SK-N-SH (cell line): ENCODE measurements at regions not wholly inside any gene's neighbourhood (a gene's known extent, or its start where the extent isn't known, plus 50 kb on each side); places are given as distances from the start of the nearest gene placed in this dataset.

ENCODE experiments used
- CTCF ChIA-PET: fragments of 300-600, 350-600 bp; formaldehyde crosslinking; extraction: SDS; loops from one replicate; lab custom pipeline; 2021; lab: Yijun Ruan, JAX
- POLR2A ChIA-PET: fragments of 350-600 bp; sonication (Branson Sonifier 250); formaldehyde crosslinking; extraction: SDS; loops from one replicate; lab custom pipeline; 2020; ENCODE audit warnings: antibody characterized with exemption, inconsistent platforms; lab: Yijun Ruan, JAX
- DNase-seq: peaks from one replicate; pipeline ENCODE4 v3.0.0; 2012
- H2AFZ ChIP-seq: fragments of 200-600 bp; sonication (generic); 2 replicates; pipeline ENCODE4 v1.8.1; 2016; ENCODE audit warnings: antibody characterized with exemption, mild to moderate bottlenecking, low read depth
- H3F3A ChIP-seq: fragments of 200-600 bp; sonication (generic); replicated peaks from 2 replicates; pipeline ENCODE3; 2016; ENCODE audit warnings: antibody characterized with exemption, mild to moderate bottlenecking; ENCODE audit not compliant: insufficient read depth
- H3K27ac ChIP-seq, 2 experiments: fragments of 200-500 bp in 1 of 2; fragments of 200-600 bp in 1 of 2; sonication (Bioruptor generic) in 1 of 2; sonication (generic), shearing (Covaris generic) in 1 of 2; 2 replicates each; pipeline versions ENCODE4 v1.5.1 to v1.6.1; 2014 to 2016; ENCODE audit warnings: low read depth in 2 of 2, inconsistent platforms in 1 of 2, low read length in 1 of 2, mild to moderate bottlenecking in 1 of 2, mixed read lengths in 1 of 2
- H3K27me3 ChIP-seq: fragments of 200-600 bp; sonication (generic), shearing (Covaris generic); 2 replicates; pipeline ENCODE4 v1.6.1; 2016; ENCODE audit warnings: mixed run types; ENCODE audit not compliant: insufficient read depth
- H3K36me3 ChIP-seq, 2 experiments: fragments of 200-500 bp in 1 of 2; fragments of 200-600 bp in 1 of 2; sonication (Bioruptor generic) in 1 of 2; sonication (generic) in 1 of 2; replicated peaks in 1 of 2; 2 replicates each; pipeline versions ENCODE3 to v1.5.1; 2014 to 2016; ENCODE audit warnings: low read length in 1 of 2, mild to moderate bottlenecking in 1 of 2; ENCODE audit not compliant: insufficient read depth in 2 of 2, control insufficient read depth in 1 of 2
- H3K4me1 ChIP-seq, 2 experiments: fragments of 200-500 bp in 1 of 2; fragments of 200-600 bp in 1 of 2; sonication (Bioruptor generic) in 1 of 2; sonication (generic), shearing (Covaris generic) in 1 of 2; 2 replicates each; pipeline versions ENCODE4 v1.5.1 to v1.6.1; 2014 to 2016; ENCODE audit warnings: low read depth in 1 of 2, low read length in 1 of 2, mixed run types in 1 of 2; ENCODE audit not compliant: insufficient read depth in 2 of 2, control insufficient read depth in 1 of 2
- H3K4me2 ChIP-seq: fragments of 200-600 bp; sonication (generic), shearing (Covaris generic); 2 replicates; pipeline ENCODE4 v1.6.1; 2017; ENCODE audit warnings: mixed run types
- H3K4me3 ChIP-seq, 2 experiments: fragments of 200-500 bp in 1 of 2; fragments of 200-600 bp in 1 of 2; sonication (Bioruptor generic) in 1 of 2; sonication (generic), shearing (Covaris generic) in 1 of 2; 2 replicates each; pipeline versions ENCODE4 v1.5.1 to v1.8.1; 2014 to 2016; ENCODE audit warnings: low read depth in 2 of 2, inconsistent platforms in 1 of 2, low read length in 1 of 2, mild to moderate bottlenecking in 1 of 2, mixed read lengths in 1 of 2, moderate library complexity in 1 of 2
- H3K79me2 ChIP-seq: fragments of 200-600 bp; sonication (generic); 2 replicates; pipeline ENCODE4 v1.8.1; 2017; ENCODE audit warnings: mild to moderate bottlenecking; ENCODE audit not compliant: insufficient read depth
- H3K9ac ChIP-seq: fragments of 200-600 bp; sonication (generic); 2 replicates; pipeline ENCODE4 v1.6.1; 2017; ENCODE audit warnings: mixed run types
- H3K9me2 ChIP-seq: fragments of 200-600 bp; sonication (generic); 2 replicates; pipeline ENCODE4 v1.6.1; 2017; ENCODE audit warnings: mixed run types
- H3K9me3 ChIP-seq: fragments of 200-600 bp; sonication (generic); 2 replicates; pipeline ENCODE4 v1.6.1; 2017; ENCODE audit warnings: mixed run types, mild to moderate bottlenecking, moderate library complexity
- H4K20me1 ChIP-seq: fragments of 200-600 bp; sonication (generic); 2 replicates; pipeline ENCODE4 v1.6.1; 2017; ENCODE audit warnings: mild to moderate bottlenecking, mixed run types; ENCODE audit not compliant: insufficient read depth
- CHD2 ChIP-seq: fragments of 150-350 bp; IDR thresholded peaks from 2 replicates; pipeline ENCODE4 v1.6.1; 2018; ENCODE audit warnings: low read length; ENCODE audit not compliant: partially characterized antibody
- EZH2phosphoT487 ChIP-seq: fragments of 200-600 bp; sonication (generic); IDR thresholded peaks from 2 replicates; pipeline ENCODE4 v1.6.1; 2017; ENCODE audit warnings: low read depth, mixed run types, mild to moderate bottlenecking, antibody characterized with exemption, moderate library complexity, borderline replicate concordance
- FOSL2 ChIP-seq: IDR thresholded peaks from 2 replicates; pipeline ENCODE4 v1.4.0; 2012; ENCODE audit warnings: low read depth, mild to moderate bottlenecking, moderate library complexity, borderline replicate concordance
- GATA2 ChIP-seq: sonication (generic); formaldehyde crosslinking; IDR thresholded peaks from 2 replicates; pipeline ENCODE4 v1.5.0; 2020; ENCODE audit warnings: mild to moderate bottlenecking, missing genetic modification reagents
- JUND ChIP-seq: IDR thresholded peaks from 2 replicates; pipeline ENCODE4 v1.4.0; 2012
- MEF2A ChIP-seq: IDR thresholded peaks from 2 replicates; pipeline ENCODE4 v1.4.0; 2012; ENCODE audit warnings: low read depth, borderline replicate concordance
- NFIC ChIP-seq: IDR thresholded peaks from 2 replicates; pipeline ENCODE4 v1.4.0; 2012; ENCODE audit warnings: borderline replicate concordance
- POLR2AphosphoS5 ChIP-seq: IDR thresholded peaks from 2 replicates; pipeline ENCODE4 v1.6.1; 2012; ENCODE audit warnings: low read depth, low read length
- RCOR1 ChIP-seq: fragments of 150-350 bp; IDR thresholded peaks from 2 replicates; pipeline ENCODE4 v1.6.1; 2017; ENCODE audit warnings: antibody characterized with exemption, low read length
- RFX5 ChIP-seq: IDR thresholded peaks from 2 replicates; pipeline ENCODE4 v1.6.1; 2012; ENCODE audit warnings: mild to moderate bottlenecking, improper control_type of control experiment, low read length
- SMC3 ChIP-seq: IDR thresholded peaks from 2 replicates; pipeline ENCODE4 v1.6.1; 2012; ENCODE audit warnings: low read depth, low read length, improper control_type of control experiment
- TAF1 ChIP-seq: IDR thresholded peaks from 2 replicates; pipeline ENCODE4 v1.6.1; 2012; ENCODE audit warnings: low read depth, mild to moderate bottlenecking, low read length, moderate library complexity, borderline replicate concordance
- TEAD4 ChIP-seq: IDR thresholded peaks from 2 replicates; pipeline ENCODE4 v1.4.0; 2012; ENCODE audit warnings: mild to moderate bottlenecking, borderline replicate concordance; ENCODE audit not compliant: insufficient read depth
- YY1 ChIP-seq: IDR thresholded peaks from 2 replicates; pipeline ENCODE4 v1.4.0; 2012; ENCODE audit warnings: low read depth, mild to moderate bottlenecking
- WGBS: methylation state at CpG from one replicate; pipeline ENCODE4 v1.1.6; 2017; ENCODE audit warnings: low lambda C conversion rate; 5-methylcytosine and 5-hydroxymethylcytosine counted together
- TF ChIP-seq, protein P1 (sequence below): IDR thresholded peaks from 2 replicates; pipeline ENCODE4 v1.6.1; 2012; ENCODE audit warnings: mild to moderate bottlenecking, low read depth, low read length, moderate library complexity
- TF ChIP-seq, protein P2 (sequence below): IDR thresholded peaks from 2 replicates; pipeline ENCODE4 v1.4.0; 2012; ENCODE audit warnings: low read depth, borderline replicate concordance
- TF ChIP-seq, protein P3 (sequence below): IDR thresholded peaks from 2 replicates; pipeline ENCODE4 v1.4.0; 2012; ENCODE audit warnings: low read depth

DNA sequence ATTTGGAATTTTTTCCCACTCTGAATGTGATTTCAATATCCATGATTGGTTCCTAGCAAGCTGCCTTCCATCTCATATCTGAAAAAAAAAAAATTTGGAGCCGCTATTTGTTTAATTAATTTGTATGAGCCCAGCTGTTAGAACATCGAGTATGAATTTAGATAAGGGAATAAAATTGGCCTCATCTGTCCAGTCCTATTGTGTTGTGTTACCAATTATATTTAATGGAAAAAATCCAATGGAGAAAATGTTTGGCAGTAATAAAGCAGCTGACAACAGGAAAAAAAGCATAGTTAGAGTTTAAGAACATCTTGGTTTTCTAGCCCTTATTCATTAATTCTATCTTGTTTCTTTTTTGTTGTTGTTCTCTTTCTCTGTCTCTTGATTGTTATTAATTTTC lies 735.6 kb upstream of the RIOK2 start (continued):
- TF ChIP-seq MEF2A = no peak
- TF ChIP-seq, protein P1, sequence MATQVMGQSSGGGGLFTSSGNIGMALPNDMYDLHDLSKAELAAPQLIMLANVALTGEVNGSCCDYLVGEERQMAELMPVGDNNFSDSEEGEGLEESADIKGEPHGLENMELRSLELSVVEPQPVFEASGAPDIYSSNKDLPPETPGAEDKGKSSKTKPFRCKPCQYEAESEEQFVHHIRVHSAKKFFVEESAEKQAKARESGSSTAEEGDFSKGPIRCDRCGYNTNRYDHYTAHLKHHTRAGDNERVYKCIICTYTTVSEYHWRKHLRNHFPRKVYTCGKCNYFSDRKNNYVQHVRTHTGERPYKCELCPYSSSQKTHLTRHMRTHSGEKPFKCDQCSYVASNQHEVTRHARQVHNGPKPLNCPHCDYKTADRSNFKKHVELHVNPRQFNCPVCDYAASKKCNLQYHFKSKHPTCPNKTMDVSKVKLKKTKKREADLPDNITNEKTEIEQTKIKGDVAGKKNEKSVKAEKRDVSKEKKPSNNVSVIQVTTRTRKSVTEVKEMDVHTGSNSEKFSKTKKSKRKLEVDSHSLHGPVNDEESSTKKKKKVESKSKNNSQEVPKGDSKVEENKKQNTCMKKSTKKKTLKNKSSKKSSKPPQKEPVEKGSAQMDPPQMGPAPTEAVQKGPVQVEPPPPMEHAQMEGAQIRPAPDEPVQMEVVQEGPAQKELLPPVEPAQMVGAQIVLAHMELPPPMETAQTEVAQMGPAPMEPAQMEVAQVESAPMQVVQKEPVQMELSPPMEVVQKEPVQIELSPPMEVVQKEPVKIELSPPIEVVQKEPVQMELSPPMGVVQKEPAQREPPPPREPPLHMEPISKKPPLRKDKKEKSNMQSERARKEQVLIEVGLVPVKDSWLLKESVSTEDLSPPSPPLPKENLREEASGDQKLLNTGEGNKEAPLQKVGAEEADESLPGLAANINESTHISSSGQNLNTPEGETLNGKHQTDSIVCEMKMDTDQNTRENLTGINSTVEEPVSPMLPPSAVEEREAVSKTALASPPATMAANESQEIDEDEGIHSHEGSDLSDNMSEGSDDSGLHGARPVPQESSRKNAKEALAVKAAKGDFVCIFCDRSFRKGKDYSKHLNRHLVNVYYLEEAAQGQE = no peak
- no peak for TF ChIP-seq POLR2AphosphoS5
- no peak for TF ChIP-seq EZH2phosphoT487
- TF ChIP-seq JUND = no peak
- no peak for TF ChIP-seq FOSL2

DNA sequence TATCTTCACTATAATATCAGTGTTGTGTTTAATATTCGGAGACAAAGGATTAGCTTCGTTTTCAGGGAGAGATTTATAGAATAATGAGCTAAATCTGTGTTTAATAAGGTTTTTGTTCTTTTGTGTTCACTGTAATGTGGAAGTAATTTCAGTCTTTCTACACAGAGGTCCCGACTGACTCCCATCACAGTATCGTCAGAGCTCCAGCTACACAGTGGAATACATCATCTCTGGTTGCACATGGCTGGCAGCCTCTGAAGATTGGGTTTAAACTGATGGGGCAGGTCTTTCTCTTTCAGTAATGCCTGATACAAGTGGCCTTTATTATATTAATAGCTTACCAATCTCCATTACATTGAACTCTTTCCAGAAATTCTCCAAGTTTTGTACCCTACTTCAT lies 736.7 kb upstream of the RIOK2 start:
- Histone ChIP-seq H3K27ac (no peak overlapping the region), H3K4me2 (no peak overlapping the region), H3K4me1 (no peaks in the 10 kb centered on the region; a peak in 1 of 4 replicates), H3K9me2 (no peaks in the 10 kb centered on the region), H2AFZ (no peak overlapping the region), H3F3A (no peaks in the 10 kb centered on the region), H3K27me3 (no peaks in the 10 kb centered on the region), H4K20me1 (no peaks in the 10 kb centered on the region), H3K79me2 (no peaks in the 10 kb centered on the region), H3K9me3 (no peaks in the 10 kb centered on the region), H3K36me3 (peaks cover 0 to 4% of the 10 kb centered on the region in 2 experiments), H3K9ac (no peak overlapping the region), H3K4me3 (no peak overlapping the region)
- no peak for DNase-seq
- WGBS = 92% methylated on average over 4 of the region's 4 CpGs
- TF ChIP-seq TEAD4 (no peak), TAF1 (no peak)
- ChIA-PET POLR2A (no interaction called here), CTCF (no interaction called here)

DNA sequence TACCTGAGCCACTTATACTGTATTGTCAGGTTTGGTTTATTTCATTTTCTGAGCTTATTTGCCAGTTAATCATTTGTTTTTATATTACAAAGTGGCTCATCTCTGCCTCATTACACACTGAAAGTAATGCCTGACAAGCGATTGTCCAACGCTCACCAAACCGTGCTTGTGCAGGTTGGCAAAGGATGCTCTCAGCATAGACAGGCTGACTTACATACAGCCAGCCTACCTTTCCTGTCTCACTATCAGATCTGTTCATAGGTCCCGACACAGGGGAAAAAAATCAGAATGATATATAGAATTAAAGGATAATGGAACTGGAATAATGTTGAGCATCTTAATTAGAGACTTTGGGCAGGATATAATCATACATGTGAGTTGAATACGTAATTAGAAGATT lies 739.7 kb upstream of the RIOK2 start:
- Histone ChIP-seq H3K9me3 (no peaks in the 10 kb centered on the region), H3K4me1 (no peaks in the 10 kb centered on the region), H3K36me3 (no peaks in the 10 kb centered on the region), H3K27ac (no peak overlapping the region), H3F3A (no peaks in the 10 kb centered on the region), H3K4me2 (no peak overlapping the region), H3K4me3 (no peak overlapping the region), H3K9me2 (no peaks in the 10 kb centered on the region), H4K20me1 (no peaks in the 10 kb centered on the region), H2AFZ (no peak overlapping the region), H3K27me3 (no peaks in the 10 kb centered on the region), H3K9ac (no peak overlapping the region), H3K79me2 (no peaks in the 10 kb centered on the region)
- WGBS = 85% methylated on average over 5 of the region's 5 CpGs
- ChIA-PET CTCF (no interaction called here), POLR2A (no interaction called here)
- DNase-seq = no peak
- TF ChIP-seq RFX5 = no peak
- TF ChIP-seq TEAD4 = no peak
- TF ChIP-seq GATA2 = no peak
- TF ChIP-seq YY1 = no peak
- TF ChIP-seq, protein P2, sequence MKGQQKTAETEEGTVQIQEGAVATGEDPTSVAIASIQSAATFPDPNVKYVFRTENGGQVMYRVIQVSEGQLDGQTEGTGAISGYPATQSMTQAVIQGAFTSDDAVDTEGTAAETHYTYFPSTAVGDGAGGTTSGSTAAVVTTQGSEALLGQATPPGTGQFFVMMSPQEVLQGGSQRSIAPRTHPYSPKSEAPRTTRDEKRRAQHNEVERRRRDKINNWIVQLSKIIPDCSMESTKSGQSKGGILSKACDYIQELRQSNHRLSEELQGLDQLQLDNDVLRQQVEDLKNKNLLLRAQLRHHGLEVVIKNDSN = no peak
- TF ChIP-seq, protein P1 = no peak
- no peak for TF ChIP-seq RCOR1
- TF ChIP-seq, protein P3, sequence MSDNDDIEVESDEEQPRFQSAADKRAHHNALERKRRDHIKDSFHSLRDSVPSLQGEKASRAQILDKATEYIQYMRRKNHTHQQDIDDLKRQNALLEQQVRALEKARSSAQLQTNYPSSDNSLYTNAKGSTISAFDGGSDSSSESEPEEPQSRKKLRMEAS = no peak
- TF ChIP-seq TAF1 = no peak
- no peak for TF ChIP-seq CHD2
- TF ChIP-seq SMC3 = no peak
- no peak for TF ChIP-seq NFIC
- TF ChIP-seq FOSL2 = no peak
